Activated naive CD4-positive, alpha-beta T cell treated with anti-CD3 and anti-CD28 coated beads, Interleukin-2, amount 10 ng/mL, durations not matched to agents 7 days and 5 days (primary cell): ENCODE measurements at regions not wholly inside any gene's neighbourhood (a gene's known extent, or its start where the extent isn't known, plus 50 kb on each side); places are given as distances from the start of the nearest gene placed in this dataset.
"Not testable (repeated sequence)": the region's sequence is repeated elsewhere in the genome, so short reads cannot be mapped to it uniquely, and the experiment has no call there.

ENCODE experiments used
- CTCF ChIA-PET: fragments of 350-600 bp; sonication (Branson Sonifier 250); formaldehyde crosslinking; loops from one replicate; lab custom pipeline; 2021; ENCODE audit warnings: antibody characterized with exemption; lab: Charles Lee
- DNase-seq: peaks from one replicate; pipeline ENCODE4 v3.0.0-alpha.2; 2020
- H3K27ac Mint-ChIP-seq: one replicate; pipeline ENCODE4 v1.8.0; 2021; ENCODE audit warnings: mild to moderate bottlenecking, moderate library complexity, mixed read lengths
- H3K27me3 Mint-ChIP-seq: one replicate; pipeline ENCODE4 v1.8.0; 2021; ENCODE audit warnings: mild to moderate bottlenecking, mixed read lengths
- H3K36me3 Mint-ChIP-seq: one replicate; pipeline ENCODE4 v1.8.0; 2021; ENCODE audit warnings: mixed read lengths
- H3K4me1 Mint-ChIP-seq: one replicate; pipeline ENCODE4 v1.8.0; 2021; ENCODE audit warnings: mixed read lengths
- H3K4me3 Mint-ChIP-seq: one replicate; pipeline ENCODE4 v1.8.0; 2021; ENCODE audit warnings: mild to moderate bottlenecking, moderate library complexity, mixed read lengths
- H3K9me3 Mint-ChIP-seq: one replicate; pipeline ENCODE4 v1.8.0; 2021; ENCODE audit warnings: mixed read lengths

DNA sequence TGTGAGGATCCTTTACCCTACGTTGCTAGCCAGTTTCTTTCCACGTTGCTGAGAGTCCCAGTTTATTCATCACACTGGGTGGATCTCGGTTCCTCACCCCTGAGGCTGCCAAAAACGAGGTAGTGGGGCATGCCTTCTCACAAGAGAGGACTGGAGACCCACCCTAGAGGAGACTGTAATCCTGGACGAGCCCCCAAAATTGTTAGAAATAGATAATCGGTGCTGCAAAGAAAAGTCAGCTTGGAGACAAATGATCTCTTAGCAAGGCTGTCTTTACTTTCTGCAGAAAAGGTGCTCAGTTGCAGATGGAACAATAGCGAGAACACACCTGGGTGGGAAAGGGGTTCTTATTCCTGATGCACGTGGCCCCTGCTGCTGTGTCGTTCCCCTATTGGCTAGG is 101.8 kb downstream of the TMEM167A start:
- CTCF ChIA-PET: no interaction called here
- H3K9me3 Mint-ChIP-seq: peaks cover 33% of the 10 kb centered on the region
- no peaks in the 10 kb centered on the region for H3K4me1 Mint-ChIP-seq
- no peaks in the 10 kb centered on the region for H3K27me3 Mint-ChIP-seq
- H3K36me3 Mint-ChIP-seq: no peaks in the 10 kb centered on the region
- H3K4me3 Mint-ChIP-seq: no peak overlapping the region
- DNase-seq: no peak
- H3K27ac Mint-ChIP-seq: no peak overlapping the region

DNA sequence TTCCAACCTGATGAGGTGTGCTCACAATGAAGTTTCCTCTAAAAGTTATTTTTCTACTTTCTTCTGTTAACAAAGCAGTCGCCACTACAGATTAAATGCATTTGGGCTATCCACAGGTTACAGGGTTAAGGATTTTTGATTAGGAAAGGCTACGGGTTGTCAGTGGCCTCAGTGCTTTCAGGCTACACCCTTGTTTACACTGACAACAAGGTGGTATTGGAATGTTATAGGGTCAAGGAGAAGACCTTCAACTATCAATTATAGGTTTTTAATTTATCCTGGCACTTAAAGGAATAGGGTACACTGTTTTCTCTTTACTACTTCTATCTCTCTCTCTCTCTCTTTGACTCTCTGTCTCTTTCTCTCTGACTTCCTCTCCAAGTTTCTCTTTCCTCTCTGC is 102.8 kb downstream of the TMEM167A start:
- H3K4me3 Mint-ChIP-seq, H3K27ac Mint-ChIP-seq, CTCF ChIA-PET, DNase-seq, H3K4me1 Mint-ChIP-seq, H3K27me3 Mint-ChIP-seq, H3K36me3 Mint-ChIP-seq: not testable (repeated sequence)
- peaks cover 36% of the 10 kb centered on the region for H3K9me3 Mint-ChIP-seq

DNA sequence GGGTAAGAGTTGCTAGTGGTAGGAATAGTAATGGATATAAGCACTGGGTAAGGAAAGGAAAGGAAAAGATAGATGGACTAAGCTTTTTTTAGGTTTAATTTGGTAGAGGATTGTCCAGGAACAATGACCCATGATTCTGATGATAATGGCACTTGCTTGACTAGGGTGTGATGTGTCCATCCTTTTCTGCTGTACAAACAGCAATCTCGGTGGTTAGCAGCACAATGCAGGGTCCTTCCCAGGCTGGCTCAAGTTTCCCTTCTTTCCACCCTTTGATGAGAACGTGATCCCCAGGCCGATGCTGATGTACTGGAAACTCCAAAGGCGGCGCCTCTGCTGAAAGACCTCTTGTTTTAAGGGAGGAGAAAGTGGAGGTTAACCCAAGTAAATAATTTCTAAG is 105.3 kb downstream of the TMEM167A start:
- CTCF ChIA-PET: no interaction called here
- Mint-ChIP-seq H3K9me3 (peaks cover 41% of the 10 kb centered on the region), H3K36me3 (no peaks in the 10 kb centered on the region), H3K4me1 (no peaks in the 10 kb centered on the region), H3K27me3 (no peaks in the 10 kb centered on the region), H3K27ac (no peak overlapping the region), H3K4me3 (no peak overlapping the region)
- no peak for DNase-seq

DNA sequence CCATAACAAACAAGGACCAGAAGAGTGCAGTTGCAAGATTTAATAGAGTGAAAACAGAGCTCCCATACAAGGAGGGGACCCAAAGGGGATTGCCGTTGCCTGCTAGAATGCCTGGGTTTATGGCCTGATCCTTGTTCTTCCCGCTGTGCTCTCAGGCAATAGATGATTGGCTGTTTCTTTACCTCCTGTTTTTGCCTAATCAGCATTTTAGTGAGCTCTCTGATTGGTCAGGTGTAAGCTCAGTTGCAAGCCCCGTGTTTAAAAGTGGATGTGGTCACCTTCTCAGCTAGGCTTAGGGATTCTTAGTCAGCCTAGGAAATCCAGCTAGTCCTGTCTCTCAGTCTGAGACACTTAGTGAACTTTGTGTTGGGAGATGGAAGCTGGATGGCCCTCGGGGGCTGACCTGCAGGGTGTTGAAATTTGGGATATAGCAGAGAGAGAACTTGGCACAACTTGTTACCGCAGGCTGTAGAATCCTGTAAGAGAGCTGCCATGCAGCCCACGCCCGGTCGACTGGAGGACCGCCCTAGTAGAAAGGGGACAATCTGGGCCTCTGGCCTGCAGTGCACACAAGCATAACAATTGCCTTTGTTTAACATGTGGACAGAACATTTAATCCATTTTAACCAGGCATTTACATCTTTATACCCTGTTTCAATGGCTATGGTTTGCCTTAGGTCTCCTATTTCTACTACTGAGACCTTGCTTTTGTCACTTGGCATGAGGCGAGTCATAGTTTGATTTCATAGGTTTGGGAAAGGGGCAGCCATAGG is 106.0 kb downstream of the TMEM167A start:
- H3K4me1 Mint-ChIP-seq, H3K4me3 Mint-ChIP-seq, CTCF ChIA-PET, H3K27ac Mint-ChIP-seq, DNase-seq, H3K27me3 Mint-ChIP-seq, H3K36me3 Mint-ChIP-seq: not testable (repeated sequence)
- H3K9me3 Mint-ChIP-seq: peaks cover 38% of the 10 kb centered on the region

- H3K9me3 Mint-ChIP-seq: peaks cover 24% of the 10 kb centered on the region
- H3K36me3 Mint-ChIP-seq, H3K27ac Mint-ChIP-seq, H3K4me3 Mint-ChIP-seq, H3K4me1 Mint-ChIP-seq, DNase-seq, H3K27me3 Mint-ChIP-seq, CTCF ChIA-PET: not testable (repeated sequence)
Observed at GRCh38 chr5:82969221-82969976, 107.8 kb downstream of the TMEM167A start.

DNA sequence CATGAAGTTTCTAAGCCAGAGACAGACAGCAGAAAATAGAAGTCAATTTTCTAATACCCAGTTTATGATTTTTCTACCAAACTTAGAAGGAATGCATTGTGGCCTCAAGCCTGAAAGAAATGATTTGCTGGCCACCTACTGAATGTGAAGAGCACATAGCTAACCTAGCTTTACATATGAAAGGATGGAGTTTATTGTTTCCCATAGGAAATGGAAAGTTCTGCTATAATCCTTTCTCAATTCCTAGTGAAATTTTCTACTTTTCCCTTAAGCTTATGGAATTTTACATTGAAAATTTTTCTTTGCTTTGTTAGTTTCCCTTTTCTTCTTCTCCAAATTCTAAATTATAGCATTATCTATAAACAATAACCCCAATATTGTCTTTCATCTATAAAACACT is 110.1 kb downstream of the TMEM167A start:
- no peaks in the 10 kb centered on the region for H3K4me1 Mint-ChIP-seq
- no peaks in the 10 kb centered on the region for H3K36me3 Mint-ChIP-seq
- H3K27ac Mint-ChIP-seq: no peak overlapping the region
- no peaks in the 10 kb centered on the region for H3K27me3 Mint-ChIP-seq
- CTCF ChIA-PET: no interaction called here
- no peak overlapping the region for H3K4me3 Mint-ChIP-seq
- peaks cover 21% of the 10 kb centered on the region for H3K9me3 Mint-ChIP-seq
- DNase-seq: no peak

DNA sequence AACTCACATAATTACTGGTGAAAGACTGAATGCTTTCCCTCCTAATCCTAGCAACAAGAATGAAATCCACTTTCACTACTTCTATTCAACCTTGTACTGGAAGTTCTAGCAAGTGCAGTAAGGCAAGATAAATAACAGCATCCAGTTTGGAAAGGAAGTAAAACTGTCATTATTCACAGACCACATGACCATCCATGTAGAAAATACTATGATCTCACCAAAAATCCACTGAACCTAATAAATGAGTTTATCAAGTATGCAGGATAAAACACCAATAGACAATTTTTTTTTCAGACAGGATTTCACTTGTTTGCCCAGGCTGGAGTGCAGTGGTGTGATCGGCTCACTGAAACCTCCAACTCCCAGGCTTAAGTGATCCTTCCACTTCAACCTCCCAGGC is 117.7 kb downstream of the TMEM167A start:
- peaks cover 2% of the 10 kb centered on the region for H3K9me3 Mint-ChIP-seq

DNA sequence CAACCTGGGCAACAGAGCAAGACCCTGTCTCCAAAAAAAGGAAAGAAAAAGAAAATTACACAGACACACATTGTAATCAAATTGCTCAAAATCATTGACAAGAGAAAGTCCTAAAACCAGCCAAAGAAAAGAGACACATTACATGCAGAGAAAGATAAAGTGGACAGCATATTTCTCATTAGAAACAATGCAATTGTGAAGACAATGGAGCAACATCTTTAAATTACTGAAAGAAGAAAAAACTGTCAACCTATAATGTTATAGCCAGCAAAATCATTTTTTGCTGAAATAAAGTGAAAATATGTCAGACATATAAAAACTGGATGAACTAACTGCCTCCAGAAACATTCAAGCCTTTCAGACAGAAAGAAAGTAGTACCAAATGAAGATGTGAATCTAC is 120.6 kb downstream of the TMEM167A start:
- Mint-ChIP-seq H3K4me3 (no peak overlapping the region), H3K36me3 (no peaks in the 10 kb centered on the region), H3K4me1 (no peaks in the 10 kb centered on the region), H3K27me3 (no peaks in the 10 kb centered on the region), H3K9me3 (peaks cover 2% of the 10 kb centered on the region), H3K27ac (no peak overlapping the region)
- DNase-seq: no peak
- CTCF ChIA-PET: no interaction called here

More for the DNA sequence above, 117.7 kb downstream of the TMEM167A start:
- no peak overlapping the region for H3K27ac Mint-ChIP-seq
- no peaks in the 10 kb centered on the region for H3K4me1 Mint-ChIP-seq
- H3K27me3 Mint-ChIP-seq: no peaks in the 10 kb centered on the region
- CTCF ChIA-PET: no interaction called here
- no peak for DNase-seq
- no peaks in the 10 kb centered on the region for H3K36me3 Mint-ChIP-seq
- H3K4me3 Mint-ChIP-seq: no peak overlapping the region

- Mint-ChIP-seq H3K27ac (no peak overlapping the region), H3K4me1 (no peaks in the 10 kb centered on the region), H3K36me3 (no peaks in the 10 kb centered on the region), H3K9me3 (peaks cover 3% of the 10 kb centered on the region), H3K4me3 (no peak overlapping the region), H3K27me3 (no peaks in the 10 kb centered on the region)
- CTCF ChIA-PET: no interaction called here
- DNase-seq: no peak
Observed at GRCh38 chr5:82952326-82952725, 124.9 kb downstream of the TMEM167A start.

GRCh38 chr5:82944267-82944666 is 132.9 kb downstream of the TMEM167A start:
- DNase-seq, H3K36me3 Mint-ChIP-seq, H3K27me3 Mint-ChIP-seq, H3K27ac Mint-ChIP-seq, CTCF ChIA-PET, H3K9me3 Mint-ChIP-seq, H3K4me1 Mint-ChIP-seq, H3K4me3 Mint-ChIP-seq: not testable (repeated sequence)

GRCh38 chr5:82942083-82942881 is 134.9 kb downstream of the TMEM167A start:
- H3K36me3 Mint-ChIP-seq: no peaks in the 10 kb centered on the region
- no peak for DNase-seq
- no peak overlapping the region for H3K4me3 Mint-ChIP-seq
- CTCF ChIA-PET: no interaction called here
- H3K27me3 Mint-ChIP-seq: no peaks in the 10 kb centered on the region
- peaks cover 3% of the 10 kb centered on the region for H3K9me3 Mint-ChIP-seq
- H3K4me1 Mint-ChIP-seq: no peaks in the 10 kb centered on the region
- H3K27ac Mint-ChIP-seq: no peak overlapping the region

DNA sequence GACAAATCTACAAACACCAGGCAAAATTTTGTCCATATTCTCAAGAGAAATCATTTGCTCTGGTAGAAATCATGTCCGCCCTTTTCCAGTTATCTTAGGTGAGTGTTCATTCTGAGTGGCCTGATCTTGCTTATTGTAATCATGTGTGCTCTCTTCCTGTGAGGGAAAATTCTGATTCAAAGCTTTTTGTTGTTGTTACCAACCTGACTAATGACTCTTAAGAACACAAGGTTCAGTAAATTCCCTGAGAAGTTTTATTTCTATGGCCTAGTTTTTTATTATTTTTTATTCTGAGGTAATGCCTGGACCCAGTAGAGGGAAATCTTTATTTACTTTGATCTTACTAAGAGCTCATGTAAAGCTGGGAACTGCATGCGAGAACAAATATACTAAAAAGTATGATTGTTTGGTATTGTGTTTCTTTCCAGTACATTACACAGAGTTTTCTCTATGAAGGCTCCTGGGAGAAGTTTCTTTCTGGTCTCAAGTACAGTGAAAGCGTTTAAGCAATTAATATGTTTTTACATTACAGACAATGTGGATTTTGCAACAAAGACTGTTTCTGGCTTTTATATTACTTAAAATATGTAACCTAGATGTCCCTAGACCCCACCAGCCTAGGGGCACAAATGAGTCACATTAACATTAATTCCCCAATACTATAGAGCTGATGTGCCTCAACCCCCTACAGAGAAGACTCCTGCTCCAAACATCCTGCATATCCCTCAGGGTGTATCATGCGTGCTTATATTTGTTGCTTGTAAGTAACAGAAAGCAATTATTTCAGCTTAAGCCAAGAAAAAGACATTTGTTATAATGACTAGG is 138.1 kb downstream of the TMEM167A start:
- no peaks in the 10 kb centered on the region for H3K4me1 Mint-ChIP-seq
- no peaks in the 10 kb centered on the region for H3K27me3 Mint-ChIP-seq
- CTCF ChIA-PET: no interaction called here
- peaks cover 3% of the 10 kb centered on the region for H3K9me3 Mint-ChIP-seq
- DNase-seq: no peak
- no peak overlapping the region for H3K4me3 Mint-ChIP-seq
- H3K36me3 Mint-ChIP-seq: no peaks in the 10 kb centered on the region
- H3K27ac Mint-ChIP-seq: no peak overlapping the region

GRCh38 chr5:82932473-82933220 is 144.5 kb downstream of the TMEM167A start:
- H3K4me3 Mint-ChIP-seq, H3K4me1 Mint-ChIP-seq, DNase-seq, CTCF ChIA-PET, H3K27ac Mint-ChIP-seq, H3K36me3 Mint-ChIP-seq, H3K9me3 Mint-ChIP-seq, H3K27me3 Mint-ChIP-seq: not testable (repeated sequence)
